HG03354 (cell line): ENCODE measurements at regions not wholly inside any gene's neighbourhood (a gene's known extent, or its start where the extent isn't known, plus 50 kb on each side); places are given as distances from the start of the nearest gene placed in this dataset.
A peak's percentile ranks its signal among the peaks of the same experiment; 100 is the strongest.

Experiments used
- ATAC-seq: cut with Tn5 transposase; IDR thresholded peaks from one replicate; pipeline ENCODE4 v1.9.1; 2021; ENCODE audit warnings: mild to moderate bottlenecking; ENCODE audit not compliant: unreplicated experiment, poor library complexity, severe bottlenecking

DNA sequence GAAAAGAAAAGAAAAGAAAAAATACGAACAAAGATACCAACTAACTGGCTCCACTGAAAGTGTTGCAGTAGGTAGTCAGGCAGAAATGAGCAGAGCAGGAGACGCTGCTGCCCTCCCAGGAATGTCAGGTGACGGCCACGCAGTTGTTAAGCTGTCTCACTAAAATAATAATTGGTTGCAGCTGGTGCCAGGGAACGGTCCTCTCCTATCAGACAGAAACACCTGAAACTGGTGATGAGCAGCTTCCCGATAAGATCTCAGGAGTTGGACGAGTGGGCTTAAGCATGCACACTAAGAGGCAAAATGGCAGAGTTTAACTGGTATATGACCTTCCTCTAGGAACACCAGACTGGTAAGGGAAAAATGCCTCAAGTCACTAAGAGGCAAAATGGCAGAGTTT, 611.1 kb downstream of the ZEB2 start:
- ATAC-seq: no peak

DNA sequence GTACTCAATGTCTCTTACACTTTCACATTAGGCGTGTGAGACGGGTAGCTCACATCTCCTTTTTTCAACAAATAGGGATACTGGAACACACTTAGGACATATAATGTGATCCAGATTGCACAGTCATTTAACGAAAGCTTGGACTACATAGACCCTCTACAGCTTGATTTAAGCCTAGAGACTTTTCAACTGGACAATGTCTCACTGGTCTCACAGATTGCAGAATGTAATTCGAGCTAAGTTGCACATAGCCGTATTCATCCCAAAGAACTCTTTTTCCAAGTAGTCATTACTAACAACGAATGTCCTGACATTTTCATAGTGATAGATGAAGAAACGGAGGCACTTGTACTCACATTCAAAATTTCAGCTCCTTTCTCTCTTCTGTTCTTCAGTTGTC, 612.1 kb downstream of the ZEB2 start:
- ATAC-seq: no peak

DNA sequence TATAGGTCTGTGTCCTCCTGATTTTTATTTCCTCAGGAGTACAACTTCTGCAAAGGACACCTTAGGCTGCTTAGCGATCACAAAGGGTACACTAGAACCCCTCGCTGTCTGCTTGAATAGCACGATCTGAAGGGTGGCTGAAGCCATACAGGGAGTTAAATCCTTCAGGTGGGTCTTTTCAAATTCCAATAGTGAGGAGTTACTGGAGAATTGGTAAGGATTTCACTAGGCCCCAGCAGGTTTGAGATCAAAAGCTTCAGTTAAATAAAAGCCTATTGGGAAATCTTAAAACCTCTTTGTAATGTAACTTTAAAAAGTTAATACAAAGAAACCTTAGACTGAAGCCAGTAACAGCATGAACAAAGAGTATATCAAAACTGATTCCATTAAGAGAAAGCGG, 613.1 kb downstream of the ZEB2 start:
- ATAC-seq: no peak

GRCh38 chr2:143905587-143905986, 614.3 kb downstream of the ZEB2 start:
- ATAC-seq: no peak

GRCh38 chr2:143903172-143903856, 616.6 kb downstream of the ZEB2 start:
- ATAC-seq: no peak

DNA sequence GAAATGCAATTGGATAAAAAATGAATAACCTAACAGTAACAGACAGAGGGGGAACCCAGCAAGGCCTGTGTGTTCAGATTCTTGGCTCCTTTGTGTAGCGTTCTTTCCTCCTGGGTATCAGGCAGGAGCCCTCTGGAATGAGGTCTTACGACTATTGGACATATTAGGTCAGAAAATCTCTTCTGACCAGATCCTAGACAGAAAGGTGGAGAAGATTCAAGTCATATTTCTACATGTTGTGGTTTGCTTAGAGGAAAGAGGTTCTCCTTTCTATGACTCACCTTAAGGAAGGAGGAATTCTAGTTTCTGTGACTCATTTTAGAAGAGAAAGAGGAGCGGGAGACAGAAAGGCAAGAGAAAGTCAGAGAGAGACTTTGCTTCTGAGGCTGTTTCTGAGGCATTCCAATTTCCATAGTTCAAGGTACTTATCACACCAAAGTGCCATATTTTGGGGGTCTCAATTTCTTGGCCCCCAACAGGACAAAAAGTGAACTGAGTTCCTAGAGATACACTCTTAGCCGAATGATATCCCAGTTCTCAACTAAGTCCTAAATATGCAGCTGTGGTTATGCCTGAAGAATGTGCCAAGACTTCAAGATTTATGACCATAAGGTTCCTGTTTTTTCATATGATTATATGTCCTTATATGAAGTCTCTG, 618.6 kb downstream of the ZEB2 start:
- peak; percentile 82 for ATAC-seq

GRCh38 chr2:143899987-143900386, 619.9 kb downstream of the ZEB2 start:
- no peak for ATAC-seq

- ATAC-seq: no peak
These were observed 626.5 kb downstream of the ZEB2 start for GRCh38 chr2:143893371-143893770.

DNA sequence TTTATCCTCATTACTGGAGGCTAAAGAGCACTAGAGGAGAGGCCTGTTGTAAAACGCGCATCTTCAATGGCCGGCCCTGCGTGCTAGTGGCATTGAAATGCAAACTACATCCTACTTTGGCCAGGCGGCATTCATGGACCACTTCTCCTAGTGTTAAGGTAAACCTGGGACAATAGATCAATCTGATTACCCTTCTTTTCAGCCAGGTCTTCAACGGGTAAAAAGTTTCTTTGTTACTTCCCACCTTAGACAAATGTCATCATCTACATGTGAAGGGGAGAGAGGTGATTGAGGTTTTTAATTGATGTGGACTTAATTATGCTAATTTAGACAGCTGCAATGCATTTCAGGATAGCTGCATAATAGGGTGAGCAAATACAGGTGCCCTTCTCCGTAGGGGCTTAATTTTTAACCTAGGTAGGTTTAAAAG, 628.0 kb downstream of the ZEB2 start:
- ATAC-seq: no peak

- no peak for ATAC-seq
These were observed 629.1 kb downstream of the ZEB2 start for GRCh38 chr2:143890798-143891197.

GRCh38 chr2:143889216-143889615, 630.7 kb downstream of the ZEB2 start:
- no peak for ATAC-seq

DNA sequence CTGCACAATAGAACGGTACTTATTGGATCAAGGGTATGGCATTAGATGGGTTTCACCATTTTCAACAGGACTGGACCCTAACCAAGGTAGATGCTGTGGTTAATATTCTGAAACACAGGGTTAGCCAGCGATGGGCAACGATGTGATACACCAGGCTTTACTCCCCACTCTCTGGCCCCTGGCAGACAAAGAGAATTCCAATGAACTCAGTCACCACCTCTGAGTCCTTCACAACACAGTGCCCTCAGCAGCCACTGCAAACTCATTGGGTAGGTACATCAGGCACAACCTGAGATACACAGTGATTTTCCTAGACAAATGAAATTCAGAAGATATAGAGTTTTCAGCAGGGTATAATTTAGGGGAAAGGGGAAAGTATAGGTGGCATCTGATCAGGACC, 634.5 kb downstream of the ZEB2 start:
- ATAC-seq: no peak

GRCh38 chr2:143881246-143881645, 638.7 kb downstream of the ZEB2 start:
- ATAC-seq: no peak

DNA sequence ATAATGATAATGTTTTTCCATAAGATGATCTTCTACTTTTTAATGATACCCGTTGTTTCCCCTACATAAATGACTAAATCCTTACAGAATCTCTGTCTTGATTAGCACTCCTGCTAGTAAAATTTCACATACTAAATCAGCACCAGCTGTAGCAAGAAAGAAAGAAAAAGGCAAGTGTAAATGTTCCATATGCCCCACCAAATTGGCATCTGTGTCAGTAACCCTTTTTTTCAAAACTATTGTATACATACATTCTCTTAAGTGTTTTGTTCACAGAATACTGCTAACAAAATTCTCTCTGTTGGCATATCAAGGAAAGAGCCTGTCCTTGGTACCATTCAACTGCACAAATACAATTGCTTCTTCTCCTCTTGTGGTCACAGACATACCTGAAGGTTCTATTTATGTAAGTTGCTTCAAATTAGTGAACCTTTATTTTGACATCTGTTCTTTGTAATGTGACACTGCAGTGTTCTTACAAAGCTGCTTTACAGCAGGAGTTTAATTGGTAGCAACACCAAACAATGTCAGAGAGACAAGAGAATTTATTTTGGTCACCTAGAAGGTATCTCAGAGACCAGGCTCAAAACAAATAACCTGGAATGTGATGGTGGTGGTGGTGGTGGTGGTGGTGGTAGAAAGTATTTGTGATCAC, 641.9 kb downstream of the ZEB2 start:
- ATAC-seq: no peak

GRCh38 chr2:143877056-143877455, 642.9 kb downstream of the ZEB2 start:
- ATAC-seq: no peak

DNA sequence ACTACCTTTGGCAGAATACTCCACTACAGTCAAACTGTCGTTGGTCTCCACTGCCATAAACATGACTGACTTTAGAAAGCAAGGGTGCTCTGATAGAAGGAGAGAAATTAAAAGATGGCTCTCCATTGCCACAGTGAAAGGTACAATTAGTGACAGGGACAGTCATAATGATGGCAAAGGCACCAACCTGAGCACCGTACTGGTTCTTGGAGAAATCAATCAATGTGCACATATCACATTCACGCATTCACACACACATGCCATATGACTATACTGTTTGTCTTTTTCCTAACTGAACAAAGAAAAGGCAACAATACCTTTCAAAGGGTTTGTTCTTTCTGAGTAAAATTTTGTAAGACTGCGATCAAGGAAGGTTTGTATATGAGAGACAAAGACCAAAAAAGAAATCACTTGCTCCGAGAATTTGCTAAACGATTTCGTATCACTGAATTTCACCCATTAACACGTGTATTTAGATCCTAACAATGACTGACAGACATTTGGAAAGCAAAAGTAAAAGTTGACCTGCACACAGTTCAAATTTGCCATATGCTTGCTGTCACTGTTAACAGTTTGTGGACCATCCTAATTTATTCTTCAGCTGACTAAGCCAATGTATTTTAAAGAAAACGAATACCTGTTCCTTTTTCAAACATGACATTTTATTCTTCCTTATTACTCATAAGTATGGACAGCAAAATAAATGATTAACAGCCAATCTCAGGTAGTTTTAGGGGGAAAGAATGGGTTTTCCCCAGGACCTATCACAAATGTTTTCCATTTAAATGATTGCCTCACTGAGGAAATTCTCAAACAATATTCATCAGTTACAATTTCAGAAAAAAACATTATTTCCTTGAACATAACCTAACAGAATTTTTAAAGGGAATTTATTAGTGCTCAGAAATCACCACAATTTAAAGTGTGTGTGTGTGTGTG, 644.4 kb downstream of the ZEB2 start:
- peak; percentile 60 for ATAC-seq

GRCh38 chr2:143873886-143874285, 646.0 kb downstream of the ZEB2 start:
- ATAC-seq: no peak

GRCh38 chr2:143870696-143871095, 649.2 kb downstream of the ZEB2 start:
- no peak for ATAC-seq

GRCh38 chr2:143856978-143857377, 662.9 kb downstream of the ZEB2 start:
- ATAC-seq: no peak

DNA sequence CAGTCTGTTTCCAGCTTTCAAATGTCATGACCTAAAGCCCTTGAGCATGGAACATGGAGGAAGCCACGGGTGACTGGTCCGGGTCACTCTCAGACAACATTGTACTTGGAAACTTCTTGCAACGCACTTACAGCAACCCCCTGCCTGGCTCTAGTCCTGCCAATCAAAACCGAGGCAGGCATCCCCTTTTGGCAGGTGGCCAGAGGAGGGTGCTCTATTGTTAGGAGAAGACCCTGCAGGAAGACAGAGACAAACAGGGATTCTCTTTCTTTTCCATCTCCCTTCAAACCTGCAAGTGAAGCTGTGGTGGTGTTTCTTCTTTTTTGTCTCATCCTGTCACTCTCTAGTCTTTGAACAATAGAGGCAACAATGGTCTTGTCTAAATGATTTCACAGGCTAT, 667.2 kb downstream of the ZEB2 start:
- no peak for ATAC-seq
